Colonic mucosa (tissue), 4 donors: ENCODE measurements at regions not wholly inside any gene's neighbourhood (a gene's known extent, or its start where the extent isn't known, plus 50 kb on each side); places are given as distances from the start of the nearest gene placed in this dataset.

Source experiments
- DNase-seq: peaks from one replicate; pipeline ENCODE4 v3.0.0-alpha.2; 2020
- H3K27ac ChIP-seq: fragments of 200-600 bp; one replicate; pipeline ENCODE4 v1.8.0; 2021
- H3K27me3 ChIP-seq: fragments of 200-600 bp; one replicate; pipeline ENCODE4 v1.8.0; 2021
- H3K36me3 ChIP-seq: fragments of 200-600 bp; one replicate; pipeline ENCODE4 v1.8.0; 2021
- H3K4me1 ChIP-seq: fragments of 200-600 bp; one replicate; pipeline ENCODE4 v1.8.0; 2021; ENCODE audit warnings: mild to moderate bottlenecking
- H3K4me3 ChIP-seq: fragments of 200-600 bp; one replicate; pipeline ENCODE4 v1.8.0; 2021
- H3K9ac ChIP-seq, 2 donors: one replicate each; pipeline ENCODE4 v1.7.0; 2013; ENCODE audit warnings: control low read depth in 2 of 2, low read depth in 2 of 2, low read length in 2 of 2
- H3K9me3 ChIP-seq: fragments of 200-600 bp; one replicate; pipeline ENCODE4 v1.8.0; 2021
- intact Hi-C: fragments of 100-400 bp; cut with DNase I; formaldehyde crosslinking; loops from one replicate; pipeline ENCODE4 v1.14.1; 2022
- TF ChIP-seq, protein P1 (sequence below): fragments of 200-600 bp; IDR thresholded peaks from one replicate; pipeline ENCODE4 v1.8.0; 2022; ENCODE audit warnings: antibody characterized with exemption, mild to moderate bottlenecking
- donor health status: healthy.
- donor health status: DM: no; HTN: no; CAD: no.
- donor health status: DM: no; HTN: no; CAD: no.

DNA sequence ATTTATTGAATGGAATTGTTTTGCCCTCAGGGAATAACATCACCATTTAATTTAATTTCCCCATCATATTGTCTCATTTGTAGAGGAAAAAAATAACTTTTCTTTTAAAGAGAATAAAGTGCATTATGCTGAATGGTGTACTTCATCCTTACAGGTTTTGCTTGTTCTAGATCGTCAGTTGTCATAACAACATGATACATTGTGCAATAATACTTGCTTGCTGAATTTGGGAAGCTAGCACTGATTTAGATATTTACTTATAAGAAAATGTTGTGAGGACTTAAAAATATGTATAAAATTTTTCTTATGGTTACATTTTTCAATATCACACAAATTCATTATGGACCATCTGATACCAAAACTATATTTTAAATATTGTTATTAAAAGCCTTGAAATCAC, 509.0 kb upstream of the POU3F2 start:
- Histone ChIP-seq H3K9ac (no peak overlapping the region), H3K27me3 (no peaks in the 10 kb centered on the region), H3K27ac (no peak overlapping the region), H3K36me3 (no peaks in the 10 kb centered on the region), H3K4me1 (no peaks in the 10 kb centered on the region), H3K9me3 (no peaks in the 10 kb centered on the region), H3K4me3 (no peak overlapping the region)
- DNase-seq: no peak
- TF ChIP-seq, protein P1, sequence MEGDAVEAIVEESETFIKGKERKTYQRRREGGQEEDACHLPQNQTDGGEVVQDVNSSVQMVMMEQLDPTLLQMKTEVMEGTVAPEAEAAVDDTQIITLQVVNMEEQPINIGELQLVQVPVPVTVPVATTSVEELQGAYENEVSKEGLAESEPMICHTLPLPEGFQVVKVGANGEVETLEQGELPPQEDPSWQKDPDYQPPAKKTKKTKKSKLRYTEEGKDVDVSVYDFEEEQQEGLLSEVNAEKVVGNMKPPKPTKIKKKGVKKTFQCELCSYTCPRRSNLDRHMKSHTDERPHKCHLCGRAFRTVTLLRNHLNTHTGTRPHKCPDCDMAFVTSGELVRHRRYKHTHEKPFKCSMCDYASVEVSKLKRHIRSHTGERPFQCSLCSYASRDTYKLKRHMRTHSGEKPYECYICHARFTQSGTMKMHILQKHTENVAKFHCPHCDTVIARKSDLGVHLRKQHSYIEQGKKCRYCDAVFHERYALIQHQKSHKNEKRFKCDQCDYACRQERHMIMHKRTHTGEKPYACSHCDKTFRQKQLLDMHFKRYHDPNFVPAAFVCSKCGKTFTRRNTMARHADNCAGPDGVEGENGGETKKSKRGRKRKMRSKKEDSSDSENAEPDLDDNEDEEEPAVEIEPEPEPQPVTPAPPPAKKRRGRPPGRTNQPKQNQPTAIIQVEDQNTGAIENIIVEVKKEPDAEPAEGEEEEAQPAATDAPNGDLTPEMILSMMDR: no peak
- intact Hi-C loops: no loop called here

DNA sequence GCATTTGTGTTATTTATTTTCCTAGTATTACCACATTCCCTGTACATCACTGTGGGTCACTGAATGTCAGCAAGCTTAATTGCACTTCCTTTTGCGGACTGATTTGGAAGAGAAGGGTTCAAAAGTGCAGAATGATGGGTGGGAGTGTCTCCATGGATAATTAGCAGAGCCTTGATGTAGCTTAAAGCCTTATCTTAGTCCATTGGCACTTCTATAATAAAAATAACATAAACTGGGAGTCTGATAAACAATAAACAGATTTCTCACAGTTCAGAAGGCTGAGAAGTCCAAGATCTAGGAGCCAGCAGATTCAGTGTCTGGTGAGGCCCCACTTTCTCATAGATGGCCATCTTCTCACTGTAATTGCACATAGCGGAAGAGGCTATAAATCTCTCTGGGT, 501.1 kb upstream of the POU3F2 start:
- Histone ChIP-seq H3K9ac (no peak overlapping the region), H3K36me3 (no peaks in the 10 kb centered on the region)
- intact Hi-C loops: no loop called here

DNA sequence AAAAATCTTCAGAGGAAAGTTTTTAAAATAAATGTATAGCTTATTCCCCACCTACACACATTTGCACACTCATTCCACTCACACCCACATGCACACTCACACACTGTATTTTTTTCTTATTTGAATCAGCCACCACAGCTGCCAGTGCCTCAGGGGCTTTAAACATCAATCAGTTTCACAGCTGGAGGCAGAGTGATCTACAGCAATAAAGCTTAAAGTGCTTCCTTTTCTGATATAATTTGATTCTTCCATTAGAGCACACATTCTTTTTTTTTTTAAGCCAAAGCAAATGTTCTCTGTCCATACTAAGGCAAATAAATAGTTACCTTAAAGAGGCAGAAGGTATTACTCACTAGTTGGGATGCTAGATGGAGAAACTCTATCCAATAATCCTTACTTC, 498.8 kb upstream of the POU3F2 start:
- Histone ChIP-seq H3K4me1 (no peaks in the 10 kb centered on the region), H3K9me3 (no peaks in the 10 kb centered on the region), H3K36me3 (no peaks in the 10 kb centered on the region), H3K9ac (no peak overlapping the region), H3K27ac (no peak overlapping the region), H3K4me3 (no peak overlapping the region), H3K27me3 (no peaks in the 10 kb centered on the region)
- TF ChIP-seq, protein P1: no peak
- intact Hi-C loops: no loop called here
- DNase-seq: no peak

More for the DNA sequence above, 501.1 kb upstream of the POU3F2 start:
- no peak for DNase-seq
- no peaks in the 10 kb centered on the region for H3K9me3 ChIP-seq
- H3K27ac ChIP-seq: no peak overlapping the region
- no peaks in the 10 kb centered on the region for H3K27me3 ChIP-seq
- H3K4me1 ChIP-seq: no peaks in the 10 kb centered on the region
- H3K4me3 ChIP-seq: no peak overlapping the region
- TF ChIP-seq, protein P1: no peak

DNA sequence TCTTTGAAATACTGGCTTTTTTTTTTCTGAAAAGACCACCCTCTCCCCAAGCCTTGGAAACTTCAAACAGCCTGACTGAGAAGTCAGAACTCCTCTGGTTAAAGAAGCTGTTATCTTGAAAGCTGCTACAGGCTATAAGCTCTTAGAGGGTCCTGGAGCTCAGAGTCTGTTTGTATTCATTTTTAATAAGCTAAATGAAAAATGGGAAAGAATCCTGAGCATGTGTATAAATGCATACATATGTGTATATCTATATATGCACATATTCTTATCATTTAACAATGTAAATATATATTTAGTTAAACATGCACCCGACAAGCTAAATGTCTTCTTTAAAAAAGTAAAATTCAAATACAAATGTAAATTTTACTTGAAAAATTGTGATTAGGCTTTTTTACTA, 494.9 kb upstream of the POU3F2 start:
- Histone ChIP-seq H3K27ac (no peak overlapping the region), H3K4me3 (no peak overlapping the region), H3K4me1 (no peaks in the 10 kb centered on the region), H3K9ac (no peak overlapping the region), H3K36me3 (no peaks in the 10 kb centered on the region), H3K9me3 (no peaks in the 10 kb centered on the region), H3K27me3 (no peaks in the 10 kb centered on the region)
- TF ChIP-seq, protein P1: no peak
- intact Hi-C loops: no loop called here
- no peak for DNase-seq

DNA sequence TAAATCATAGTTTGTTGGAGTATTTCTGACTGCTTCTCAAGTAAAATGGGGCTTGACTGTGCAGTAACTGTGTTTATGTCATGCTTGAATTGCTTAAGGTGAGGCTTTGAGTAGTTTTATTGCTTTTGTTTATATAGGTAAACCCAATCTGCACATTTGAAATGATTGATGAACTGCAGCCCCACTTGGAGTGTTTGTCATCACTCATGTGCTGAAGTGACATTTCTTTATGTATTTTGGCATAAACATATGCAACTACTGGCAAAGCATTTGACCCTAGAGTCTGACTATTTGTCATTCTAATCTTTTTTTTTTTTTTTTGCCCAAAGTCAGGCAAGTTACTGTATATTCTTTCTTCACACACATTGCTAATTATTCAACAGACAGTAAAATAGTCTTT, 491.4 kb upstream of the POU3F2 start:
- no peaks in the 10 kb centered on the region for H3K9me3 ChIP-seq
- no peaks in the 10 kb centered on the region for H3K36me3 ChIP-seq
- no peaks in the 10 kb centered on the region for H3K4me1 ChIP-seq
- no peak overlapping the region for H3K27ac ChIP-seq
- DNase-seq: no peak
- H3K4me3 ChIP-seq: no peak overlapping the region
- TF ChIP-seq, protein P1: no peak
- H3K9ac ChIP-seq: no peak overlapping the region
- intact Hi-C loops: no loop called here
- no peaks in the 10 kb centered on the region for H3K27me3 ChIP-seq

DNA sequence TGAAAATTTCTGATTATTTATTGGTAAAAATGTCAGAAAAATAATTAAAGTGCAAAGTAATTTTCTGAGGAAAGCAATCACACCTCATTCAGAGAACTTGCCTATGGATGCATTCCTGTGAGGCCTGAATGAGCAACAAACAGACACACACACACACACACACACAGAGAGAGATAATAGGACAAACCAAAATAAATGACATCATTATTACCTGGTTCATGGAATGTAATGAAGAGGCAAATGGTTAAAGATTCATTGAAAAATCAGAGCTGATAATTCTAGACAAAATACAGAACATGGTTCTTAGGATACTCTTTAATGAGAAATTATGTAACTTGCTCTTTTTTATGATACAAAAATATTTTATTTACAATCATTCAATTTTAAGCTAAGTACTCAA, 490.6 kb upstream of the POU3F2 start:
- Histone ChIP-seq H3K9ac (no peak overlapping the region), H3K36me3 (no peaks in the 10 kb centered on the region), H3K4me3 (no peak overlapping the region), H3K9me3 (no peaks in the 10 kb centered on the region), H3K27ac (no peak overlapping the region), H3K27me3 (no peaks in the 10 kb centered on the region), H3K4me1 (no peaks in the 10 kb centered on the region)
- TF ChIP-seq, protein P1: no peak
- intact Hi-C loops: no loop called here
- DNase-seq: no peak
